PC-9 (cell line): ENCODE measurements at regions not wholly inside any gene's neighbourhood (a gene's known extent, or its start where the extent isn't known, plus 50 kb on each side); places are given as distances from the start of the nearest gene placed in this dataset.
A peak's percentile ranks its signal among the peaks of the same experiment; 100 is the strongest.

Experiments used
- BruUV-seq: library from RNA; stranded (reverse); fragments of 400-500 nt; replicated peaks from 2 replicates; lab custom pipeline; 2021; lab: Mats Ljungman, UMichigan
- CTCF ChIA-PET: fragments of 300-600 bp; sonication (Branson Sonifier 250); formaldehyde crosslinking; loops from one replicate; lab custom pipeline; 2022; ENCODE audit warnings: antibody characterized with exemption; lab: Charles Lee
- POLR2A ChIA-PET: fragments of 300-600 bp; sonication (Branson Sonifier 250); formaldehyde crosslinking; loops from one replicate; lab custom pipeline; 2022; ENCODE audit warnings: antibody characterized with exemption; ENCODE audit not compliant: unreplicated experiment; lab: Charles Lee
- DNase-seq, 2 experiments: peaks; one replicate each; pipeline versions ENCODE4 v3.0.0 to v3.0.0-alpha.2; 2015 to 2022; ENCODE audit warnings: mixed read lengths in 1 of 2
- H2AFZ ChIP-seq: fragments of 200-600 bp; sonication (generic); 2 replicates; pipeline ENCODE4 v1.8.1; 2017; ENCODE audit warnings: antibody characterized with exemption
- H3F3A ChIP-seq: fragments of 200-600 bp; sonication (generic); 2 replicates; pipeline ENCODE4 v1.8.1; 2017; ENCODE audit warnings: antibody characterized with exemption, mild to moderate bottlenecking, low read depth; ENCODE audit not compliant: insufficient read depth
- H3K27ac ChIP-seq: fragments of 200-600 bp; sonication (generic); 2 replicates; pipeline ENCODE4 v1.6.1; 2016; ENCODE audit warnings: mixed run types
- H3K27me3 ChIP-seq: fragments of 200-600 bp; sonication (generic); 2 replicates; pipeline ENCODE4 v1.6.1; 2016; ENCODE audit warnings: low read depth, mixed run types; ENCODE audit not compliant: insufficient read depth
- H3K36me3 ChIP-seq: fragments of 200-600 bp; sonication (generic); 2 replicates; pipeline ENCODE4 v1.6.1; 2016; ENCODE audit warnings: low read depth, mixed run types
- H3K4me1 ChIP-seq: fragments of 200-600 bp; sonication (generic); replicated peaks from 2 replicates; pipeline ENCODE4 v1.6.1; 2016; ENCODE audit warnings: mixed run types; ENCODE audit not compliant: insufficient read depth
- H3K4me2 ChIP-seq: fragments of 200-600 bp; sonication (generic); 2 replicates; pipeline ENCODE4 v1.6.1; 2017; ENCODE audit warnings: mixed run types
- H3K4me3 ChIP-seq: fragments of 200-600 bp; sonication (generic); 2 replicates; pipeline ENCODE4 v1.6.1; 2016; ENCODE audit warnings: mixed run types
- H3K79me2 ChIP-seq: fragments of 200-600 bp; sonication (generic); 2 replicates; pipeline ENCODE4 v1.6.1; 2017; ENCODE audit warnings: low read depth, mixed run types
- H3K9me2 ChIP-seq: fragments of 200-600 bp; sonication (generic); 2 replicates; pipeline ENCODE4 v1.8.1; 2017; ENCODE audit warnings: mild to moderate bottlenecking; ENCODE audit not compliant: insufficient read depth
- H3K9me3 ChIP-seq: fragments of 200-600 bp; sonication (generic); 2 replicates; pipeline ENCODE4 v1.8.1; 2016; ENCODE audit warnings: low read depth; ENCODE audit not compliant: insufficient read depth
- H4K20me1 ChIP-seq: fragments of 200-600 bp; sonication (generic); 2 replicates; pipeline ENCODE4 v1.8.1; 2017; ENCODE audit not compliant: insufficient read depth
- CTCF ChIP-seq: fragments of 200-600 bp; sonication (generic); conservative IDR thresholded peaks from 2 replicates; pipeline ENCODE4 v1.6.1; 2017; ENCODE audit warnings: mixed run types, antibody characterized with exemption, mild to moderate bottlenecking, moderate library complexity
- EZH2 ChIP-seq: fragments of 200-600 bp; sonication (generic); IDR thresholded peaks from 2 replicates; pipeline ENCODE4 v1.8.0; 2017; ENCODE audit warnings: antibody characterized with exemption, low read depth
- intact Hi-C: fragments of 100-400 bp; cut with micrococcal nuclease; formaldehyde crosslinking; loops from one replicate; pipeline ENCODE4 v1.10.0; 2022; ENCODE audit not compliant: unreplicated experiment

- no peaks in the 10 kb centered on the region for H4K20me1 ChIP-seq
- DNase-seq = no peak
- H3K4me1 ChIP-seq = no peaks in the 10 kb centered on the region
- peaks cover 82% of the 10 kb centered on the region for H3K27me3 ChIP-seq
- intact Hi-C loops = no loop called here
- no peak overlapping the region for H3K27ac ChIP-seq
- CTCF ChIA-PET = no interaction called here
- H3K9me3 ChIP-seq = no peaks in the 10 kb centered on the region
- no peak overlapping the region for H2AFZ ChIP-seq
- H3K4me2 ChIP-seq = no peak overlapping the region
- POLR2A ChIA-PET = no interaction called here
- TF ChIP-seq CTCF = no peak
- no peak for TF ChIP-seq EZH2
- H3K36me3 ChIP-seq = no peaks in the 10 kb centered on the region
- H3F3A ChIP-seq = no peaks in the 10 kb centered on the region
- H3K79me2 ChIP-seq = no peaks in the 10 kb centered on the region
- no peaks in the 10 kb centered on the region for H3K9me2 ChIP-seq
- no TSS peak for BruUV-seq
- no peak overlapping the region for H3K4me3 ChIP-seq
These were observed 234.9 kb downstream of the ERMARD start for GRCh38 chr6:169986171-169986847.

DNA sequence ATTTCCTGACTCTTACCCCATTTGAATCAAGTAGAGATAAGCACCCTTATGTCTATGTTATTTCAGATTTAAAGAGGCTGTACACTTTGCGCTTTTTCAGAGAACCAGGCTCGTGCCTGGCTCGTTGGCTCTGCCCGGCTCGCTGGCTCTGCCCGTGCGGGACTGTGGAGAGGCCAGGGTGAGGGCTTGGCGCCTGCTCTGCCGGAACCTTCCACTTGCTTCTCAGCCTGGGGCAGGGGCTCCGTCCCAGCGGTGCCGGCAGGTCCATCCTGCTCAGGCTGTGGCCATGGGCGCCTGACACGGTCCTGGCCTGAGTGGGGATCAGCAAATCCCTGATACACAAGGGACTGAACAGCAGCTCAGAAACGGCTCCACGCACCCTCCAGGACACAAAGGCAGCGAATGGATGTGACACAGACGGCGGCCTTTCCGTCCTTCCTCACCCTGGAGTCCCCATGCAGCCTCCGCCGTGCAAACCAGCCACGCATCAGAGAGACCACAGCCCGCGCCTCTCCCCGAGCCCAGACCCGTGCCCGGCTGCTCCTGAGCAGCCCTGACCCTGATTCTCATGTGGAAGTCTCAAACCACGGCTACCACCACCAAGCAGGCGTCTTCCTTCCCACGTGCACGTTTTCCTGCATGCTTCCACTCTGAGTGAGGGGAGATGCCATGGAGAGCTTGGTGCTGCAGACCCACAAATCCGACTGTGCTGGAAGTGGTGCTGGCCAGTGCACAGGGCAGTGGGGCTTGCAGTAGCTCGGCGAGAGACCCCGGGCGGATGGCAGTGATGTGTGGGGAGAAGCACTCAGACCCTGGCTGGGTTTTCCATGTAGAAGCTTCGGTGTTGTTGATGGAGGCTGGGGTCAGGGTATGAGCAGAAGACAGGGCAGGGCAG, 233.9 kb downstream of the ERMARD start:
- Histone ChIP-seq H3K79me2 (no peaks in the 10 kb centered on the region), H3K36me3 (no peaks in the 10 kb centered on the region), H3K9me3 (no peaks in the 10 kb centered on the region), H3K4me2 (no peak overlapping the region), H3K4me3 (no peak overlapping the region), H3K27ac (no peak overlapping the region), H3K9me2 (no peaks in the 10 kb centered on the region), H4K20me1 (no peaks in the 10 kb centered on the region), H3F3A (no peaks in the 10 kb centered on the region), H3K27me3 (peaks cover 81% of the 10 kb centered on the region), H2AFZ (no peak overlapping the region), H3K4me1 (no peaks in the 10 kb centered on the region)
- ChIA-PET CTCF (no interaction called here), POLR2A (no interaction called here)
- no peak for DNase-seq
- intact Hi-C loops = no loop called here
- no TSS peak for BruUV-seq
- 0 out of 2 replicates have a peak, but pooled peaks have one; percentile 13 for TF ChIP-seq EZH2
- TF ChIP-seq CTCF = no peak

GRCh38 chr6:169984181-169985120, 233.0 kb downstream of the ERMARD start:
- intact Hi-C loops = no loop called here
- no TSS peak for BruUV-seq
- no peaks in the 10 kb centered on the region for H3K9me2 ChIP-seq
- H3K27ac ChIP-seq = no peak overlapping the region
- ChIA-PET POLR2A (no interaction called here), CTCF (no interaction called here)
- H3K36me3 ChIP-seq = no peaks in the 10 kb centered on the region
- H3K4me2 ChIP-seq = no peak overlapping the region
- no peak for DNase-seq
- peaks cover 81% of the 10 kb centered on the region for H3K27me3 ChIP-seq
- H3F3A ChIP-seq = no peaks in the 10 kb centered on the region
- no peaks in the 10 kb centered on the region for H3K4me1 ChIP-seq
- H2AFZ ChIP-seq = no peak overlapping the region
- no peaks in the 10 kb centered on the region for H4K20me1 ChIP-seq
- no peak for TF ChIP-seq EZH2
- no peak for TF ChIP-seq CTCF
- no peaks in the 10 kb centered on the region for H3K79me2 ChIP-seq
- H3K9me3 ChIP-seq = no peaks in the 10 kb centered on the region
- H3K4me3 ChIP-seq = no peak overlapping the region
